Mammary epithelial cell (primary cell): ENCODE measurements at regions not wholly inside any gene's neighbourhood (a gene's known extent, or its start where the extent isn't known, plus 50 kb on each side); places are given as distances from the start of the nearest gene placed in this dataset.

ENCODE experiments used
- CTCF ChIP-seq, 2 donors: IDR thresholded peaks in 1 of 2; conservative IDR thresholded peaks in 1 of 2; 2 replicates each; pipeline ENCODE4 v1.5.1; 2011 to 2012; ENCODE audit warnings: inconsistent platforms in 2 of 2, low read length in 2 of 2, mild to moderate bottlenecking in 2 of 2, control low read depth in 1 of 2, low read depth in 1 of 2; ENCODE audit not compliant: insufficient read depth in 1 of 2; ENCODE audit errors: extremely low read depth in 1 of 2
- EZH2 ChIP-seq: IDR thresholded peaks from 2 replicates; pipeline ENCODE4 v1.6.1; 2012; ENCODE audit warnings: low read length, inconsistent platforms, borderline replicate concordance

GRCh38 chr7:37570145-37570544 is 113.4 kb upstream of the GPR141 start:
- TF ChIP-seq CTCF (conservative IDR thresholded peaks at IDR 0.05 in 1 of 2, IDR thresholded peaks at IDR 0.05 in 1 of 2; ENCODE audit: extremely low read depth in 1 of 2, insufficient read depth in 1 of 2, low read depth in 1 of 2, low read length in 2 of 2) (no peak), EZH2 (no peak)
